B cell (primary cell): ENCODE measurements at regions not wholly inside any gene's neighbourhood (a gene's known extent, or its start where the extent isn't known, plus 50 kb on each side); places are given as distances from the start of the nearest gene placed in this dataset.

ENCODE experiments used
- ATAC-seq: fragments of 200-7000 bp; cut with Tn5 transposase; one replicate; pipeline ENCODE4 v1.10.0; 2021; ENCODE audit warnings: low read depth, mild to moderate bottlenecking, moderate number of reproducible peaks, moderate library complexity
- CTCF ChIA-PET: fragments of 350-600 bp; sonication (Branson Sonifier 250); formaldehyde crosslinking; loops from one replicate; lab custom pipeline; 2021; ENCODE audit warnings: antibody characterized with exemption, inconsistent platforms; lab: Charles Lee
- POLR2A ChIA-PET: fragments of 350-600 bp; sonication (Branson Sonifier 250); formaldehyde crosslinking; loops from one replicate; lab custom pipeline; 2021; ENCODE audit warnings: antibody characterized with exemption; lab: Charles Lee
- DNase-seq: peaks from one replicate; pipeline ENCODE4 v3.0.0; 2013
- H2AFZ ChIP-seq: 2 replicates; pipeline ENCODE4 v1.6.1; 2012; ENCODE audit warnings: mild to moderate bottlenecking, low read depth, low read length; ENCODE audit not compliant: insufficient read depth, poor library complexity, severe bottlenecking
- H3K27ac ChIP-seq, 2 donors: 1 replicate in 1 of 2; 2 replicates in 1 of 2; pipeline ENCODE4 v1.5.1; 2012 to 2013; ENCODE audit warnings: low read length in 2 of 2, mild to moderate bottlenecking in 2 of 2, moderate library complexity in 1 of 2
- H3K27me3 ChIP-seq, 4 experiments: fragments of 200-600 bp in 1 of 4; sonication (generic) in 1 of 4; replicated peaks in 1 of 4; 1 replicate in 2 of 4; 2 replicates in 2 of 4; pipeline versions ENCODE4 v1.6.1 to v1.7.0; 2013 to 2016; ENCODE audit warnings: low read length in 3 of 4, mild to moderate bottlenecking in 2 of 4, mixed read lengths in 1 of 4, moderate library complexity in 1 of 4; ENCODE audit not compliant: insufficient read depth in 4 of 4, control insufficient read depth in 3 of 4; ENCODE audit errors: control extremely low read depth in 1 of 4
- H3K36me3 ChIP-seq, 2 experiments: replicated peaks in 1 of 2; 1 replicate in 1 of 2; 2 replicates in 1 of 2; pipeline versions ENCODE4 v1.6.1 to v1.7.1; 2013; ENCODE audit warnings: low read length in 1 of 2; ENCODE audit not compliant: insufficient read depth in 2 of 2, control insufficient read depth in 1 of 2; ENCODE audit errors: control extremely low read depth in 1 of 2, extremely low read depth in 1 of 2
- H3K4me1 ChIP-seq, 2 donors: fragments of 200-600 bp in 1 of 2; sonication (generic) in 1 of 2; 1 replicate in 1 of 2; 2 replicates in 1 of 2; pipeline versions ENCODE4 v1.5.1 to v1.6.1; 2013 to 2017; ENCODE audit warnings: low read length in 2 of 2; ENCODE audit not compliant: control insufficient read depth in 2 of 2, insufficient read depth in 2 of 2
- H3K4me2 ChIP-seq: replicated peaks from 2 replicates; pipeline ENCODE3; 2012; ENCODE audit warnings: mild to moderate bottlenecking, low read depth, low read length; ENCODE audit not compliant: poor library complexity, severe bottlenecking
- H3K4me3 ChIP-seq, 5 experiments: fragments of 200-600 bp in 1 of 5; sonication (generic) in 1 of 5; 1 replicate in 3 of 5; 2 replicates in 2 of 5; pipeline versions ENCODE4 v1.5.1 to v1.7.0; 2011 to 2016; ENCODE audit warnings: low read length in 4 of 5, mild to moderate bottlenecking in 4 of 5, low read depth in 2 of 5, control low read depth in 1 of 5, moderate library complexity in 1 of 5; ENCODE audit not compliant: insufficient read depth in 1 of 5; ENCODE audit errors: control extremely low read depth in 1 of 5, extremely low read depth in 1 of 5
- H3K79me2 ChIP-seq: fragments of 200-600 bp; sonication (generic); one replicate; pipeline ENCODE4 v1.6.0; 2016; ENCODE audit warnings: low read length; ENCODE audit not compliant: control insufficient read depth, insufficient read depth
- H3K9ac ChIP-seq: fragments of 200-600 bp; sonication (generic); 2 replicates; pipeline ENCODE4 v1.6.1; 2017; ENCODE audit warnings: mild to moderate bottlenecking, low read length, moderate library complexity
- H3K9me3 ChIP-seq, 3 donors: one replicate each; pipeline versions ENCODE4 v1.6.1 to v1.7.1; 2013; ENCODE audit warnings: low read length in 2 of 3; ENCODE audit not compliant: control insufficient read depth in 2 of 3, insufficient read depth in 1 of 3; ENCODE audit errors: control extremely low read depth in 1 of 3
- H4K20me1 ChIP-seq: 2 replicates; pipeline ENCODE4 v1.6.0; 2012; ENCODE audit warnings: mild to moderate bottlenecking, low read length; ENCODE audit not compliant: insufficient read depth, control insufficient read depth, poor library complexity, severe bottlenecking
- H3K27ac Mint-ChIP-seq: one replicate; pipeline ENCODE4 v1.8.0; 2021; ENCODE audit warnings: mixed read lengths
- H3K27me3 Mint-ChIP-seq: one replicate; pipeline ENCODE4 v1.8.0; 2021; ENCODE audit warnings: mixed read lengths
- H3K4me1 Mint-ChIP-seq: one replicate; pipeline ENCODE4 v1.8.0; 2021; ENCODE audit warnings: mixed read lengths
- H3K4me3 Mint-ChIP-seq: one replicate; pipeline ENCODE4 v1.8.0; 2021; ENCODE audit warnings: mixed read lengths
- H3K9me3 Mint-ChIP-seq: one replicate; pipeline ENCODE4 v1.8.0; 2022; ENCODE audit warnings: mixed read lengths; ENCODE audit not compliant: insufficient read depth
- EZH2 ChIP-seq: IDR thresholded peaks from 2 replicates; pipeline ENCODE4 v1.6.1; 2012; ENCODE audit warnings: borderline replicate concordance, low read depth, mild to moderate bottlenecking, moderate library complexity, low read length; ENCODE audit not compliant: insufficient read depth, poor library complexity, severe bottlenecking
- WGBS: methylation state at CpG from one replicate; pipeline ENCODE4 v1.1.5; 2013; ENCODE audit warnings: missing lambda C conversion rate; ENCODE audit not compliant: insufficient coverage; 5-methylcytosine and 5-hydroxymethylcytosine counted together
- intact Hi-C: fragments of 100-400 bp; cut with micrococcal nuclease; formaldehyde crosslinking; loops from one replicate; pipeline ENCODE4 v1.10.0; 2022
- TF ChIP-seq, protein P1 (sequence below): fragments of 200-600 bp; IDR thresholded peaks from one replicate; pipeline ENCODE4 v1.8.0; 2022; ENCODE audit warnings: antibody characterized with exemption, mild to moderate bottlenecking

DNA sequence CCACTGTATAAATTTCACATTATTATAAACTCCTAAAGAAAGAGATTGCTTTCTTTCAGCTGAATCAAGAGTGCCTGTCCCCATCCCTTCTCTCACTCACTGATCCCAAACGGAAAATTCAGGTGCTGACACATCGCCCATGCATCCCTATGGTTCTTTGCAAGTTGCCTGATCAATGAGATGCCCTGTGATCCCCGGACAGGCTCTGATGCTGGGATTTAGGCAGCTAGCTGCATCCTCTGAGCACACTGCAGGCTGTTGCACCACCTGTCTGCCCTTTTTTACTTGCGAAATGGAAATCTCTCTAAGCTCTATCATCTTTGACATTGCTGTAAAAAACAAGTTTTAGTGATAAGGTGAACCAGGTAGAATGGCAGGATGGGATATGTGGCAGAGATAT is 456.5 kb downstream of the GATA3 start:
- ATAC-seq: no peak
- Histone ChIP-seq H3K9me3 (peaks cover 0 to 13% (median 0%) of the 10 kb centered on the region in 3 donors), H3K9ac (no peak overlapping the region), H4K20me1 (no peaks in the 10 kb centered on the region), H3K4me1 (no peaks in the 10 kb centered on the region), H3K27ac (no peak overlapping the region), H3K79me2 (no peaks in the 10 kb centered on the region), H3K36me3 (no peaks in the 10 kb centered on the region), H2AFZ (no peak overlapping the region), H3K4me3 (no peak overlapping the region), H3K4me2 (no peak overlapping the region), H3K27me3 (no peaks in the 10 kb centered on the region)
- CTCF ChIA-PET: no interaction called here
- Mint-ChIP-seq H3K4me3 (no peak overlapping the region), H3K4me1 (no peaks in the 10 kb centered on the region), H3K27ac (no peak overlapping the region), H3K9me3 (no peaks in the 10 kb centered on the region), H3K27me3 (no peaks in the 10 kb centered on the region)
- WGBS: 86% methylated on average over 3 of the region's 4 CpGs
- no peak for DNase-seq
- TF ChIP-seq, protein P1, sequence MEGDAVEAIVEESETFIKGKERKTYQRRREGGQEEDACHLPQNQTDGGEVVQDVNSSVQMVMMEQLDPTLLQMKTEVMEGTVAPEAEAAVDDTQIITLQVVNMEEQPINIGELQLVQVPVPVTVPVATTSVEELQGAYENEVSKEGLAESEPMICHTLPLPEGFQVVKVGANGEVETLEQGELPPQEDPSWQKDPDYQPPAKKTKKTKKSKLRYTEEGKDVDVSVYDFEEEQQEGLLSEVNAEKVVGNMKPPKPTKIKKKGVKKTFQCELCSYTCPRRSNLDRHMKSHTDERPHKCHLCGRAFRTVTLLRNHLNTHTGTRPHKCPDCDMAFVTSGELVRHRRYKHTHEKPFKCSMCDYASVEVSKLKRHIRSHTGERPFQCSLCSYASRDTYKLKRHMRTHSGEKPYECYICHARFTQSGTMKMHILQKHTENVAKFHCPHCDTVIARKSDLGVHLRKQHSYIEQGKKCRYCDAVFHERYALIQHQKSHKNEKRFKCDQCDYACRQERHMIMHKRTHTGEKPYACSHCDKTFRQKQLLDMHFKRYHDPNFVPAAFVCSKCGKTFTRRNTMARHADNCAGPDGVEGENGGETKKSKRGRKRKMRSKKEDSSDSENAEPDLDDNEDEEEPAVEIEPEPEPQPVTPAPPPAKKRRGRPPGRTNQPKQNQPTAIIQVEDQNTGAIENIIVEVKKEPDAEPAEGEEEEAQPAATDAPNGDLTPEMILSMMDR: no peak
- no peak for TF ChIP-seq EZH2
- intact Hi-C loops: no loop called here
- POLR2A ChIA-PET: no interaction called here

DNA sequence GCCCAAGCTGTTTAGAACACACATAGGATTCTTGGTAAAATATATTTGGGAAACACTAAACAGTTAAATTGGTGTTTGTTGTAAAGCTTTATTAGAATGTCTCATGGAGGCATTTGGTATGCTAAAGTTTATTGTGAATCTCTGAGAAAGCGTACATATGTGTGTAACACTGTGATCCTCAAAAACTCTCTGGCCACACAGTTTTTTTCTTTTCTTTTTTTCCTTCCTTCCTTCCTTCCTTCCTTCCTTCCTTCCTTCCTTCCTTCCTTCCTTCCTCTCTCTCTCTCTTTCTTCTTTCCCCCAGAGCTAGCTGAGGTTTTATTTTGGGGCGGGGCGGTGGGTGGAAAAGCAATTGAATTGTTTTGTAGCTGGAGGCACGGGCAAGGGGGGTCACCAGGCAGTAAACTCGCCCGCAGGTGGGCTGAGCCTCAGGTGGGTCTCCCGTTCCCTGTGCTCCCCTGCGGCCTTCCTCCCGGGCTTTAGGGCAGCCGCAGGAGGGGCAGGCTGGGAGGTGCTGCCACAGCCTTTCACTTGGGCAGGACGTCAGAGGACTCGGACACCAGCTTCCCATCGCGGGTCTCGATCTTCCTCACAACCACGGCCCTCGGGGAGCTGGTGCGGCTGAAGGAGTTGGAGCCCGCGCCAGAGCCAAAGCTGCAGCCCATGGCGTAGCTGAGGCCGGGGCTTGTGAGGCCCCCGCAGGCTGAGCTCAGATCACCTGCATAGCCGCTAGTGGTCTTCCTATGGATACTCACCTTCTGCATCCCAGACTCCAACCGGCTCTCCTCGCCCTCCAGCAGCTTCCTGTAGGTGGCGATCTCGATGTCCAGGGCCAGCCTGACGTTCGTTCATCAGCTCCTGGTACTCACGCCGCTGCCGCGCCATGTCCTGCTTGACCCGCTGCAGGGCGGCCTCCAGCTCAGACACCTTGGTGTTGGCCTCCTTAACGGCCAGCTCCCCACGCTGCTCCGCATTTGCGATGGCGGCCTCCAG is 459.0 kb downstream of the GATA3 start:
- DNase-seq (no peak), ATAC-seq (no peak)
- no peak for TF ChIP-seq EZH2
- TF ChIP-seq, protein P1: no peak
- no peaks in the 10 kb centered on the region for H3K36me3 ChIP-seq
- intact Hi-C loops: no loop called here
- H3K27me3 ChIP-seq: no peaks in the 10 kb centered on the region
- no peak overlapping the region for H3K27ac Mint-ChIP-seq
- no peak overlapping the region for H3K4me3 ChIP-seq
- peaks cover 0 to 13% (median 0%) of the 10 kb centered on the region in 3 donors for H3K9me3 ChIP-seq
- no peak overlapping the region for H3K4me2 ChIP-seq
- no peaks in the 10 kb centered on the region for H3K27me3 Mint-ChIP-seq
- no peak overlapping the region for H3K27ac ChIP-seq
- no peaks in the 10 kb centered on the region for H4K20me1 ChIP-seq
- no peaks in the 10 kb centered on the region for H3K4me1 ChIP-seq
- H3K9ac ChIP-seq: no peak overlapping the region
- CTCF ChIA-PET: no interaction called here
- H3K9me3 Mint-ChIP-seq: no peaks in the 10 kb centered on the region
- H2AFZ ChIP-seq: no peak overlapping the region
- POLR2A ChIA-PET: no interaction called here
- 91% methylated on average over 35 of the region's 41 CpGs for WGBS
- no peaks in the 10 kb centered on the region for H3K79me2 ChIP-seq
- H3K4me1 Mint-ChIP-seq: no peaks in the 10 kb centered on the region
- H3K4me3 Mint-ChIP-seq: no peak overlapping the region
